H1 (cell line): ENCODE measurements at regions not wholly inside any gene's neighbourhood (a gene's known extent, or its start where the extent isn't known, plus 50 kb on each side); places are given as distances from the start of the nearest gene placed in this dataset.

Experiments
- ASH2L ChIP-seq: fragments of 200-600, 300-600 bp; sonication (generic); IDR thresholded peaks from one replicate; pipeline ENCODE4 v1.7.1; 2017; ENCODE audit warnings: low read length
- BACH1 ChIP-seq: IDR thresholded peaks from 2 replicates; pipeline ENCODE4 v1.6.1; 2012; ENCODE audit warnings: low read length, improper control_type of control experiment
- POLR2A ChIP-seq, 2 experiments: IDR thresholded peaks; 1 replicate in 1 of 2; 2 replicates in 1 of 2; pipeline ENCODE4 v1.6.1; 2011; ENCODE audit warnings: low read depth in 2 of 2, low read length in 2 of 2, mild to moderate bottlenecking in 2 of 2; ENCODE audit errors: control extremely low read depth in 1 of 2

DNA sequence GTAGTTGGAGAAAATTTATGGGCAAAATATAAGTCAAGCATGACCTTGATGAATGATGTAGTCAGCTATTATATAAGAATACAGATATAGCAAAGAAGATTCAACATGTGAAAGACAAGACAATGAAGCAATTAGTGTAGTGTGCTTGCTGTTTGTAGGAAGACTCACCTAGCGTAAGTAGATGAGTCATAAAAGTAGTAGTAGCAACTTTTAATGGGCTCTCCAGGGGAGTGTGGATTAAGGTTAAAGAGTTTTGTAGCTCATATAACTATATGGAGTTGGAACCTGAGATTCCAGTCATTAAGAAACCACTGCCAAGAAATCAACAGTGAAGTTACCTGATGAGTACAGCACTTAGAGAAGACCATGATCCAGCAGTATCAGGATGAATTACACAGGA, 444.7 kb upstream of the CNTN3 start (continued):
- TF ChIP-seq BACH1 (no peak), POLR2A (IDR thresholded peaks at IDR 0.05; ENCODE audit: control extremely low read depth in 1 of 2, low read depth in 2 of 2, low read length in 2 of 2) (no peak), ASH2L (no peak)
